ENCODE measurements at regions not wholly inside any gene's neighbourhood (a gene's known extent, or its start where the extent isn't known, plus 50 kb on each side); places are given as distances from the start of the nearest gene placed in this dataset.
"Not testable (repeated sequence)": the region's sequence is repeated elsewhere in the genome, so short reads cannot be mapped to it uniquely, and the experiment has no call there.

- TF ChIP-seq EP300, CTCF (IDR thresholded peaks at IDR 0.05): not testable (repeated sequence)
Observed at GRCh38 chrX:1115411-1115810, 97.0 kb downstream of the CRLF2 start.
